SU-DHL-6 (cell line): ENCODE measurements at regions not wholly inside any gene's neighbourhood (a gene's known extent, or its start where the extent isn't known, plus 50 kb on each side); places are given as distances from the start of the nearest gene placed in this dataset.

Experiments used
- EZH2phosphoT487 ChIP-seq: fragments of 200-600 bp; sonication (generic), shearing (Covaris generic); conservative IDR thresholded peaks from 2 replicates; pipeline ENCODE4 v1.6.1; 2018; ENCODE audit warnings: mild to moderate bottlenecking, antibody characterized with exemption, low read length, moderate library complexity, mixed read lengths
- TF ChIP-seq, protein P1 (sequence below): fragments of 200-600 bp; sonication (generic); IDR thresholded peaks from one replicate; pipeline ENCODE4 v1.5.1; 2017; ENCODE audit warnings: antibody characterized with exemption, mild to moderate bottlenecking, low read length, moderate library complexity; ENCODE audit not compliant: insufficient read depth, poor library complexity, severe bottlenecking

DNA sequence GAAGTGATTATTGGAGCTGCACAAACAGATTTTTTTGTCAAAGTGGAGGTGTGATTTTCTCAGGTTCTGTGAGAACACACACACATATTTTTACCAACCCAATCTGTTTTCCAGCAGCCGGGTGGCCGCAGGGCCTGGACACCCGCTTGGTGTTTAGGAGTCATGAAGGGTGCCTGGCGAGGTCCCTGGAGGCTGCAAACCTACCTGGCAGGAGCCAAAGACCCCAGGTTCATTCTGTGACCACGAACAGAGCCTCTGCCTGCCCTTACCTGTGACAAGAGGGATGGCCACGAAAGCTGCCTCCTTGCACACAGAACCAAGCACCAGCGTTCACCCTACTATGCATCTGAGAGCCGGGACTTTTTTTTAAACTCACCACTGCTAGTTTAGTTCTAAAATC is 64.3 kb upstream of the ID2 start:
- TF ChIP-seq, protein P1, sequence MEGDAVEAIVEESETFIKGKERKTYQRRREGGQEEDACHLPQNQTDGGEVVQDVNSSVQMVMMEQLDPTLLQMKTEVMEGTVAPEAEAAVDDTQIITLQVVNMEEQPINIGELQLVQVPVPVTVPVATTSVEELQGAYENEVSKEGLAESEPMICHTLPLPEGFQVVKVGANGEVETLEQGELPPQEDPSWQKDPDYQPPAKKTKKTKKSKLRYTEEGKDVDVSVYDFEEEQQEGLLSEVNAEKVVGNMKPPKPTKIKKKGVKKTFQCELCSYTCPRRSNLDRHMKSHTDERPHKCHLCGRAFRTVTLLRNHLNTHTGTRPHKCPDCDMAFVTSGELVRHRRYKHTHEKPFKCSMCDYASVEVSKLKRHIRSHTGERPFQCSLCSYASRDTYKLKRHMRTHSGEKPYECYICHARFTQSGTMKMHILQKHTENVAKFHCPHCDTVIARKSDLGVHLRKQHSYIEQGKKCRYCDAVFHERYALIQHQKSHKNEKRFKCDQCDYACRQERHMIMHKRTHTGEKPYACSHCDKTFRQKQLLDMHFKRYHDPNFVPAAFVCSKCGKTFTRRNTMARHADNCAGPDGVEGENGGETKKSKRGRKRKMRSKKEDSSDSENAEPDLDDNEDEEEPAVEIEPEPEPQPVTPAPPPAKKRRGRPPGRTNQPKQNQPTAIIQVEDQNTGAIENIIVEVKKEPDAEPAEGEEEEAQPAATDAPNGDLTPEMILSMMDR = no peak
- no peak for TF ChIP-seq EZH2phosphoT487
